Right renal cortex interstitium (tissue), 3 donors: ENCODE measurements at regions not wholly inside any gene's neighbourhood (a gene's known extent, or its start where the extent isn't known, plus 50 kb on each side); places are given as distances from the start of the nearest gene placed in this dataset.

Experiments
- DNase-seq, 3 donors: peaks; one replicate each; pipeline ENCODE4 v3.0.0-alpha.2; 2013; ENCODE audit warnings: low read depth in 3 of 3, low spot score in 2 of 3

DNA sequence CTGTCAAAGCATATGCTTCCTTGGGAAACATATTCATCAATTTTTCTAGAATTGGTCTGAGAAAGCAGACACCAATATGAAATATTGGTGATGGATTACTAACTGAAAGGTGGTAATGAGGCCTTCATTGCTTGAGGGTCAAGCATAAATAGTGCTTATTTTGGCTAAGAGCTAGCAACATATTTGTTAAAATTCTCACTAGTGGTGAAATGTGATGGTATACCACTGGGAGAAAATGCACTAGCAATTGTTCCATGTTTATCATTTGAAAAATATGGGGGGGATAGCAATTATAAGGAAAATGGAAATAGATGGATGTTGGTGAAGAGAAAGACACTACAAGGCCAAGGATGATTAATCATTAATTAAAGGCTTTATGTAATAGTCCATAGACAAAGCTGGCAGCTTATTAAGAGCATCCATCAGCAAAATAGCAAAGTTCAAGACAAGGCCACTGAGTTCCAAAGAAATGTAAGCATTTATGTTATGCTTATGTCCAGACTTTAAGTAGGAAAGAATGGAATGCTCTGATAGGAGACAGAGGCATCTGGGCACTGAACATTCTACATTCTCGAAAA lies 253.7 kb upstream of the PRDM9 start:
- DNase-seq: no peak

GRCh38 chr5:23242891-23243290 lies 264.5 kb upstream of the PRDM9 start:
- no peak for DNase-seq

DNA sequence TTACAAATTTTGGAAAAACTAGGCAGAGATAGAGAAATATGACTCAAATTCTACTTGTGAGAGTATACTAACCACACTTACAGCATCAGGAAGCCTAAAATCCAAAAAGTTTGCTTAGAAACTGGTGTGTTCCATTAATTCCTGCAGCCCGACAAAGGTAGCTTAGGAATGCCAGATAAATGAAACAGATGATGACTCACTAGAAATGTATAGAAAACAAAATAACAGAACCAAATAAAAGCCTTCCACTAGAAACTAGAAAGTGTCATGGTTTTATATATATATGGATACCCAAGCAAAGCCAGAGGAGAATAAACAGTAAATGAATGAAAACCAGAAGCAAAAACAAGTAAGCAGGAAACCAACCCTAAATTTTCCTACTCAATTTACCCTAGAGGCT lies 272.2 kb upstream of the PRDM9 start:
- DNase-seq: no peak

- no peak for DNase-seq
Observed at GRCh38 chr5:23234197-23234596, 273.2 kb upstream of the PRDM9 start.

- no peak for DNase-seq
Observed at GRCh38 chr5:23223846-23224245, 283.6 kb upstream of the PRDM9 start.

DNA sequence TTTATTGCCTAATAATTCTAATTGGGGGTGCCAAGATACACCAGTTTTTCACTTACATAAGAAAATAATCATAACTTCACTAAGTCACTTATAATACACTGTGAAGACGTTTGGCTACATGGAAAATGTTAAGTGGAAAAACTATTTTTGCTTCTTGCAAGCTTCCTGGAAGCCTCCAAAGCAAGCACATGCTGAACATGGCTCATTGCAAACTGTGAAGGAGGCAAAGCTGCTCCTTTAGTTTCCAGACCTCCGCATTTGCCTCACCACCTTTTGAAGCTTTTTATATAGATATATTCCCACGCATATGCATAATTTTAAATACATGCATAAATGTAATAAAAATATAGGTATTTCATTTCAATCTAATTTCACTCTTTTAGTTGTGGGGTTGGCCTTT lies 285.6 kb upstream of the PRDM9 start:
- no peak for DNase-seq

- no peak for DNase-seq
Observed at GRCh38 chr5:23217159-23217558, 290.2 kb upstream of the PRDM9 start.

- DNase-seq: no peak
Observed at GRCh38 chr5:23216345-23216744, 291.1 kb upstream of the PRDM9 start.

GRCh38 chr5:23208959-23209431 lies 298.4 kb upstream of the PRDM9 start:
- DNase-seq: peak in 2 of 3 donors; percentile 33 to 43

GRCh38 chr5:23204111-23204510 lies 303.3 kb upstream of the PRDM9 start:
- no peak for DNase-seq

- no peak for DNase-seq
Observed at GRCh38 chr5:23169660-23170416, 316.7 kb upstream of the CDH12 start.

GRCh38 chr5:23164971-23165370 lies 311.8 kb upstream of the CDH12 start:
- DNase-seq: no peak

- no peak for DNase-seq
Observed at GRCh38 chr5:23158179-23158578, 305.0 kb upstream of the CDH12 start.

- no peak for DNase-seq
Observed at GRCh38 chr5:23157716-23158115, 304.6 kb upstream of the CDH12 start.

GRCh38 chr5:23157169-23157568 lies 304.0 kb upstream of the CDH12 start:
- DNase-seq: no peak

DNA sequence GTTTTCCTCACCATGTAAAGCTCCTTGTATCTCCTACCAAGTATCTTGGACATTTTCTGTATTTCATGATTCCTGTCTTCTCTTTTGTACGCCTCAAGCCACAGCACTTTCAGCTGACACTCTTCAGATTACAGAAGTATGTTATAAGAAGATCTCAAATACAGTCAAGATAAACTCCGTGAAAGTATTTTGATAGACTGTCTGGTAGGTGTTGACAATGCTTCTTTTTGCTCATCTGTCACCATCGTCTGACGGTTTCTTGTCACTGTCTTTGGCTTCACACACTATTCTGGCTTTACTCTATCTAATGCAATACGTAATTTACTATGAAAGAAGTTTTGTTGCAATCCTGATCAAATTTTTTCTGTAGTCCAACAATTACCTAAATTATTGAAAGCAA lies 294.5 kb upstream of the CDH12 start:
- DNase-seq: no peak

- no peak for DNase-seq
Observed at GRCh38 chr5:23146183-23146582, 293.0 kb upstream of the CDH12 start.

GRCh38 chr5:23139338-23140171 lies 286.4 kb upstream of the CDH12 start:
- DNase-seq: no peak

- DNase-seq: no peak
Observed at GRCh38 chr5:23136958-23137357, 283.8 kb upstream of the CDH12 start.

DNA sequence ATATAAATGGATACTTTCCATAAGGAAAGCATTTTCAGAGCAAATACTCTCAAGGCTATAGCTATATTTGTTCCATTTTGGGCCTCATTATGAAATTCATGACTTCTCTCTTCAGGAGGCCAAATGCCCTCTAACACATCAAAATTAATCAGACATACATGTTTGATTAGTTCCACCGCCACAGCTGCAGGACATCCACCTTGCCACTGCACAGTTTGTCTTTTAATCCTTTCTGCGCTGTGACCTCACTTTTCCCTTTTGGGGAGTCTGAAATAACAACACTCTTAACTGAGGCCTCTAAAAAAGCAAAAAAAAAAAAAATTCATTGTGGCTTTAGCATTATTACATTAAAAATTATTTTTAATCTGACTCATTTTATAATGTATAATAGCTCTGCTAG lies 279.1 kb upstream of the CDH12 start:
- no peak for DNase-seq

DNA sequence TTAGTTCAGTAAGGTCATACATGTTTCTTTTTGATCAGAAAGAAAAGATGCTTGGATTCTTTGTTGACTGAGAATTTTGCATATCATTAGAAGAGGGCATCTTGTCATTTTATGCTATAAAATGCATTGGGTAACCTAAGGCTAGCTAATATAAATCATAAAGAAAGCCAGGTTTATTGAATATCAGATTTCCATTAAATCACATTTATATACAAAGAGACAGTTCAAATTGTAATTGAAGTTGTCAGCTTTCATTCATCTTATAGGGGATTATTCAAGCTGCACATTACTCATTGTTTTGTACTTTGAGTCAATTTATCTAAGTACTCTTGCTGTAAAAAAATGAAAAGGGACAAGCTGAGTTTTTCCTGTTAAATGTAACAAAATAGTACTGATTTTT lies 259.1 kb upstream of the CDH12 start:
- no peak for DNase-seq

DNA sequence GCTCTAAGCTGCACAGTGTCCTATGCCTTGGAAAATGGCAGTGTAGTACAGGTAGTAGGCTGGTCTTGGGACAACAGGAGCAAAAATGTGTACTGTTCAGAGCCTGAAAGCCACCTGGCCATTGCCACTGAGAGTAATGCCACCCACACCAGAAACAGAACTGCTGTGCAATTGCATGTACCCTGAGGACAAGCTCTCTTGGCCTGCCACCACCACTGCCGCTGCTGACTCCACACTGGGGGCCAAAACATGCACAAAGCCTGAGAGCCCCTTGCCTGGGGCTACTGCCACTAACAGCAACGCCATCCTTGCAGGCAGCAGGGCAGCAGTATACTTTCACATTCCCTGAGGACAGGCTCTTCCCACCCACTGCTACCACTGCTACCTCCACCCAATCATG lies 251.9 kb upstream of the CDH12 start:
- no peak for DNase-seq
